Progenitor cell of endocrine pancreas (in vitro differentiated cells): ENCODE measurements at regions not wholly inside any gene's neighbourhood (a gene's known extent, or its start where the extent isn't known, plus 50 kb on each side); places are given as distances from the start of the nearest gene placed in this dataset.

Experiments
- DNase-seq: peaks from one replicate; pipeline ENCODE4 v3.0.0; 2021; ENCODE audit warnings: low spot score; ENCODE audit not compliant: unreplicated experiment
- H3K27ac Mint-ChIP-seq: 2 replicates; pipeline ENCODE4 v1.8.0; 2021; ENCODE audit warnings: mild to moderate bottlenecking, moderate library complexity, mixed read lengths
- H3K27me3 Mint-ChIP-seq: 2 replicates; pipeline ENCODE4 v1.8.0; 2021; ENCODE audit warnings: mixed read lengths
- H3K36me3 Mint-ChIP-seq: 2 replicates; pipeline ENCODE4 v1.8.0; 2022; ENCODE audit warnings: mixed read lengths; ENCODE audit not compliant: insufficient read depth
- H3K4me1 Mint-ChIP-seq: 2 replicates; pipeline ENCODE4 v1.8.0; 2021; ENCODE audit warnings: low read depth, mixed read lengths
- H3K4me3 Mint-ChIP-seq: 2 replicates; pipeline ENCODE4 v1.8.0; 2021; ENCODE audit warnings: low read depth, mild to moderate bottlenecking, moderate library complexity, mixed read lengths
- H3K9me3 Mint-ChIP-seq: 2 replicates; pipeline ENCODE4 v1.8.0; 2021; ENCODE audit warnings: low read depth, mixed read lengths
- TF ChIP-seq, protein P1 (sequence below): fragments of 200-600 bp; sonication (generic); IDR thresholded peaks from one replicate; pipeline ENCODE4 v1.5.0; 2021; ENCODE audit warnings: antibody characterized with exemption, mild to moderate bottlenecking; ENCODE audit not compliant: unreplicated experiment

DNA sequence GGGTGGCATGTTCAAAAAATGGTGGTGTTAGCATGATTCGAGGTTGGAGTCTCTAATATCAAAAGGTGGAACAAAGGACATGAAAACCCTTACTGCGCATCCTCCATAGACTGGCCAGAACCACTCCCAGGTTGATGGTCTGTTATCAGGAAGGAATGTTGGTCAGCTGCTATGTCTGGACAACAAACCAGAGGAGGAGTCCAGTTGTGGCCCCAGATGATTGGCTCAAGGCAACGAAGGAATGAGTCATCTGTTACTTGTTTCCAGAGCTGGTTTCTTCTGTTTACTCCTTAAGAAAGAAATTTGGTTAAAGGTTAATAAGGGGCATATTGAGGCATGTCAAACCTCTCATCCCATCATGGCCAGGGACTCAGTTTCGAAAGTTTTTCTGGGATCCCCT is 56.8 kb upstream of the GRIA4 start:
- no peaks in the 10 kb centered on the region for H3K36me3 Mint-ChIP-seq
- DNase-seq: no peak
- no peak overlapping the region for H3K27ac Mint-ChIP-seq
- TF ChIP-seq, protein P1, sequence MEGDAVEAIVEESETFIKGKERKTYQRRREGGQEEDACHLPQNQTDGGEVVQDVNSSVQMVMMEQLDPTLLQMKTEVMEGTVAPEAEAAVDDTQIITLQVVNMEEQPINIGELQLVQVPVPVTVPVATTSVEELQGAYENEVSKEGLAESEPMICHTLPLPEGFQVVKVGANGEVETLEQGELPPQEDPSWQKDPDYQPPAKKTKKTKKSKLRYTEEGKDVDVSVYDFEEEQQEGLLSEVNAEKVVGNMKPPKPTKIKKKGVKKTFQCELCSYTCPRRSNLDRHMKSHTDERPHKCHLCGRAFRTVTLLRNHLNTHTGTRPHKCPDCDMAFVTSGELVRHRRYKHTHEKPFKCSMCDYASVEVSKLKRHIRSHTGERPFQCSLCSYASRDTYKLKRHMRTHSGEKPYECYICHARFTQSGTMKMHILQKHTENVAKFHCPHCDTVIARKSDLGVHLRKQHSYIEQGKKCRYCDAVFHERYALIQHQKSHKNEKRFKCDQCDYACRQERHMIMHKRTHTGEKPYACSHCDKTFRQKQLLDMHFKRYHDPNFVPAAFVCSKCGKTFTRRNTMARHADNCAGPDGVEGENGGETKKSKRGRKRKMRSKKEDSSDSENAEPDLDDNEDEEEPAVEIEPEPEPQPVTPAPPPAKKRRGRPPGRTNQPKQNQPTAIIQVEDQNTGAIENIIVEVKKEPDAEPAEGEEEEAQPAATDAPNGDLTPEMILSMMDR: no peak
- H3K4me1 Mint-ChIP-seq: peaks cover 5% of the 10 kb centered on the region
- no peaks in the 10 kb centered on the region for H3K27me3 Mint-ChIP-seq
- no peak overlapping the region for H3K4me3 Mint-ChIP-seq
- H3K9me3 Mint-ChIP-seq: peaks cover 3% of the 10 kb centered on the region

DNA sequence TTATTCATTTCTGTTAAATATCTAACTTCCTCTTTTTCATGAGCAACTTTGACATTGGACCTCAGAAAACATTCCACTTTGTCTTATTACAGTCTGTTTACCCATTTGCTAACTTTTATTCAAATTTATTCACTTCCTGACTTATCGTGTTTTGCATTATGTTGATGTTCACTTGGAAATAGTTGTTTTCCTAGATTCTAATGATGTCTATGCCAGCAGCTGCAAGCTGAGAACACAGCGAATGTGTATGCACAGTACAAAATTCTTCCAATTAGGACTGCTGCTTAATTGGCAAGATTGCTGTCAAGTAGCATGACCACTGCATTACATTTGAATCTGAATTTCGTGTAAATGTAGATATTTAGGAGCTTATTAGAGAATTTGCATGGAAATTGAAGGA is 61.5 kb upstream of the GRIA4 start:
- TF ChIP-seq, protein P1: no peak
- peaks cover 5% of the 10 kb centered on the region for H3K4me1 Mint-ChIP-seq
- peaks cover 3% of the 10 kb centered on the region for H3K9me3 Mint-ChIP-seq
- no peak for DNase-seq
- no peaks in the 10 kb centered on the region for H3K27me3 Mint-ChIP-seq
- H3K4me3 Mint-ChIP-seq: no peak overlapping the region
- no peak overlapping the region for H3K27ac Mint-ChIP-seq
- no peaks in the 10 kb centered on the region for H3K36me3 Mint-ChIP-seq

DNA sequence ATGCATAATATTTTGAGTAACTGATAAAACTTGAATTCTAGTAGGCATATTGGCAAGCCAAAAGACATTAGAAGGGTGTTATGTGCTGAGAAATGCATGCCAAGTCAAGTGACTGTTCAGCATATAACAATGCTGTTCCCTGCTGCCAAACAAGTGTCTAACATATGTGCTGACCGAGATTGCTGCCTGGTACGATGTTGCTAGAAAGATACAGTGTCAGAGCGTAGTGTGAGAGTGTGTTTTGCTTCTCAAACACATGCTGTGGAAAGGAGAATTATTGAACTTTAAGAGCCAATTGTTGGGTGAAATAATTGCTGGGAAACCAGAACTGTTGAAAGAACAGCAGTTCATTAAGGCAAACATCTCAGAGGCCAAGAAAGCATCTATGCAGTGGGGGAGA is 71.3 kb upstream of the GRIA4 start:
- TF ChIP-seq, protein P1: no peak
- DNase-seq: no peak
- H3K9me3 Mint-ChIP-seq: no peaks in the 10 kb centered on the region
- no peaks in the 10 kb centered on the region for H3K4me1 Mint-ChIP-seq
- H3K27ac Mint-ChIP-seq: no peak overlapping the region
- no peaks in the 10 kb centered on the region for H3K27me3 Mint-ChIP-seq
- H3K36me3 Mint-ChIP-seq: no peaks in the 10 kb centered on the region
- no peak overlapping the region for H3K4me3 Mint-ChIP-seq

DNA sequence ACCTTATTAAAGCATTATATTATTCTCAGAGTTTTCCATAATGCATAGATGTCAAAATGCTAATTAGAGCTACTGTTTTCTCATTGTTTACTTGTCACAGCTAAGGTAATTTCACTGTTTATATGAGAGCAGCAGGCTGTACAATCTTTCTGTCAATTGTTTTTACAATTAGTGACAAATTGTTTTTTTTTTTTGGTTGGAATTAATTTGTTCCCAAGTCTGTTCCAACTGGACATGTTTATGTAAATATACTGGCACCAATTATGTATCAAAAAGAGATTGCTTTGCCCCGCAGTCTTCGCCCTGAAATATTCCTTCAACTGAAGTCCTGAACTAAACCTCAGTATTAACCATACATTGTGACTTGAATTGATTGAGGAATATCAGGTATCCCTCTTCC is 72.3 kb upstream of the GRIA4 start:
- Mint-ChIP-seq H3K27me3 (no peaks in the 10 kb centered on the region), H3K27ac (no peak overlapping the region), H3K4me1 (no peaks in the 10 kb centered on the region), H3K4me3 (no peak overlapping the region), H3K36me3 (no peaks in the 10 kb centered on the region), H3K9me3 (no peaks in the 10 kb centered on the region)
- no peak for DNase-seq
- TF ChIP-seq, protein P1: no peak

DNA sequence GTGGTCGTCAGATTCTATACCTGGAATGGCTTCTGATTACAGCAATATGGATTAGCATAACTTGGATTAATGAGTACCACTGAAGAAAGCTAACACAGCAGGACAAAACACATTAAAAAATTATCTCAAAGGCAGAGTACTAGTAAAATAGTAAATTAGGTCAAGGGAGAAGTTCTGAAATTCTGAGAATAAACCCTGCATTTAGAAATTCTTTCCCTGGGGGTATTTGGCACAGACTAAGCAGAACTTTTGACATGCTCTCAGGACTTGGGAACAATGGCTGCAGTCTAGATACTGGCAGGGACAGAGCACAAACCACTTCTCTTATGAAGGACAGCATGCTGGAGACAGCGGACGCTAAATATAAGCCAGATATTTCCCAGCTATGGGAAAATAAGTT is 85.6 kb upstream of the GRIA4 start:
- H3K36me3 Mint-ChIP-seq: peaks cover 2% of the 10 kb centered on the region
- peaks cover 3% of the 10 kb centered on the region for H3K4me1 Mint-ChIP-seq
- no peak overlapping the region for H3K4me3 Mint-ChIP-seq
- no peaks in the 10 kb centered on the region for H3K27me3 Mint-ChIP-seq
- DNase-seq: no peak
- TF ChIP-seq, protein P1: no peak
- H3K27ac Mint-ChIP-seq: no peak overlapping the region
- peaks cover 11% of the 10 kb centered on the region for H3K9me3 Mint-ChIP-seq
